Inflammatory macrophage treated with lipopolysaccharide for 1 hour (primary cell): ENCODE measurements at regions not wholly inside any gene's neighbourhood (a gene's known extent, or its start where the extent isn't known, plus 50 kb on each side); places are given as distances from the start of the nearest gene placed in this dataset.

Source experiments
- DNase-seq, 2 donors: peaks; one replicate each; pipeline ENCODE4 v3.0.0-alpha.2; 2020 to 2022

DNA sequence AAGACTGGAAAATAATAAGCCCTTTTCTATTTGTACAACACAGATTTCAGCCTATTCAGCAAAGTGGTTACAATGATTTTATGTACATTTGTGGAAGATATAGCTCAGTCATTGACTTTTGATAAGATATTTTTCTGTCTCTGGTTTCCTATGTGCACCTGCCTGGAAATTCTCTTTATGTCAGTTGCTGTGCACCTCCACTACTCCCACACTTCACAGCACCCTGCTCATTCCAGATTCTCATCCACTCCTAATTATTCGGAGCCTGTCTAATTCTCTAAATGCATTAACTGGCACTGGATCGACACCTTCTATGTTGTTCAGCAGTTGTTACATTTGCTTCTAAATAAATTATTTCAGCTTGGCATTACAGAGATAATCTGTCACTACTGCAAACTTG is 275.1 kb upstream of the RND3 start:
- no peak for DNase-seq

GRCh38 chr2:150759531-150759930 is 272.1 kb upstream of the RND3 start:
- no peak for DNase-seq

- DNase-seq, result no peak
Observed at GRCh38 chr2:150759106-150759505, 271.6 kb upstream of the RND3 start.

- DNase-seq, result no peak
Observed at GRCh38 chr2:150752229-150752628, 264.8 kb upstream of the RND3 start.

- DNase-seq, result no peak
Observed at GRCh38 chr2:150750720-150751119, 263.3 kb upstream of the RND3 start.

DNA sequence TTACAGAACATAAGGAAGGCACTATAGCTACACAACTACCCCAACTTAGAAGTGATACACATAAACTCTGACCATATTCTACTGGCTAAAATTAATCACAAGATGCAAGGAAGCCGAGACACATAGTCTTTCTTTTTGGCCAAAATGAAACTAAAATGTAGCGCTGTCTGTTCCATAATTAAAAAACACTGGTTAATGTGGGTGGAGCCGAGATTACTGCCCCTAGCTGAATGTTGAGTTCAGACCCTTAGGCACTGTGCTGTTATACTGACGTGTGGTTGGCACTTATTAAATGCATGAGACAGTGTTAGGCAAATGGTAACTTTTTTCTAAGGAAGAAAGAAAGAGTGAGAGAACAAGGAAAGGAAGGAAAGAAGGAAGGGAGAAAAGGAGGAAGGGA is 254.6 kb upstream of the RND3 start:
- no peak for DNase-seq

- DNase-seq, result no peak
Observed at GRCh38 chr2:150735894-150736498, 248.5 kb upstream of the RND3 start.

DNA sequence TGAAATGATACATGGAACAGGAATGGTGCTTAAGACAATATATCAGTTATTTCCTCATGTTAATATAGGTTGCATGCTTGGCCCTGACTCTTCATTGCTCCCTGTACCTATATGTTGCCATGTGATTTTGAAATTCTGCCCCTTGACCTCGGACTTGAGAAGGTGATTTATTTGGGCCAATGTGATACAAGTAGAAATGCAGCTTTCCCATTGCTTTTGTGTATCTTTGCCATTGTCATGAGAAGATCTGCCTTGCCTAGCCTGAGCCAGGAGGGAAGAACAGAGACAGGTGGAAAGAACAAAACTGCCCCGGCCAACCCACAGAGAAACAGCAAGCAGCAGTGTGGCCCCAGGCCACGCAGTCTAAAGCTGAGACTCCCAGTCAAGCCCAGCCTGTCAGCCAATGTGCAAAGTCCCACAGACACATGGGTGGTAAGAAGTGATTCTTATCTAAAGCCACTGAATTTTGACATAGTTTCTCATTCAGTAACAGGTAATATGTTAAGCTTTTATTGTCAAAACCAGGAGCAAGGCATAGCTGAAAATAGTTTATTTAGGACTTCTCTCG is 245.7 kb upstream of the RND3 start:
- no peak for DNase-seq

GRCh38 chr2:150732491-150732890 is 245.0 kb upstream of the RND3 start:
- DNase-seq, result no peak

DNA sequence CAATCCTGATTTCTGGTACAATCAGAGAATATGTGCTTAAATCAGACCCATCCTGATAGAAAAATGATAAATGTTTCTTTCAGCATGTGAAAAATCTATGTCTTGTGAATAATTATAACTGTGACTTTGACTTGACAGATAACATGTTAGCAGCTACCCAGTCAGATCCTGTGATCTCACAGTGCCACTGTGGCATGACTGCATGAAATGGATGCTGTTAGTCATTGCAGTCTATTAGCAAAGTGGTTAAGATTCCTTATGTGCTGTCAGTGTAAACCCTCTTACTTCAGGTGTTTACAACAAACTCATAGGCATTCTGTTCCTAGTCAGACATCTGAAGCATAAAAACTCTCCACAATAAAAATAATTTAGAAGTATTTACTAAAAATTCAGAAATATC is 244.6 kb upstream of the RND3 start:
- no peak for DNase-seq

GRCh38 chr2:150729495-150729955 is 242.1 kb upstream of the RND3 start:
- no peak for DNase-seq

GRCh38 chr2:150718280-150718679 is 230.8 kb upstream of the RND3 start:
- DNase-seq, result no peak

DNA sequence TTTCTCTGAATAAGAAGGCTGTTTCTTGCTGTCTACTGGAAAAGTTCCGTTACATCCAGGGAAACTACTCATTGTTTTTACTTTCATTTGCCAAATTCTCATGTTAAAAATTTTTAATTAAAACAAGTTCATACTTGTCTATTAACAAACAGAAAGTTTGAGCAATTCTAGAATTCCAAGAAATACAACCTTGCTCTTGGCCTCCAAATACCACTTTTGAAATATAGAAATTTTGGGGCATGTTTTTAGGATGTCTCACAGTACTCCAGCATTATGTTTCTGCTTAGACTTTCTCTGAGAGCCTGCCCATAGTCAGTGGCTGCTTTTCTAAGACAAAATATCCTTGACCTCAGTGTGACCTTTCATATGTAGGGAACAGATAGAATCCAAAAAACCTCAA is 228.7 kb upstream of the RND3 start:
- DNase-seq, result no peak

- no peak for DNase-seq
Observed at GRCh38 chr2:150715501-150715900, 228.0 kb upstream of the RND3 start.

DNA sequence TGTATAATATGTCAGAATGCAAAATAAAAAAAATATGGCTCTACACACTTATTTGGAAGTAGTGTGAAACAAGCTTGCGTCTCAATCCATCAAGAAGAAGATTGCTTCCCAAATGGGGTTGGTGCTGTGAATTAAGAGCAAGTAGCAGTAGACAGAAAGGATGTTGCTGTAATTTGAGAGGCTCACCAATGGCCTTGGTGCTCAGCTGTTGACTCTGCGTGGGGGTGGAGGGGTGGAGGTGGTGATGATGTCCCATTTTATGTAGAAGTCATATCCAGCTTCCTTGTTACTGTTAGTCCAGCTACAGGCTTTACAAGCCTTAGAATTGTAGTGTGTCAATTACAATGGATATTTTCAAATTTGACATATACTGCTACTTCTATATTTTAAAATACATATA is 223.4 kb upstream of the RND3 start:
- DNase-seq, result no peak

DNA sequence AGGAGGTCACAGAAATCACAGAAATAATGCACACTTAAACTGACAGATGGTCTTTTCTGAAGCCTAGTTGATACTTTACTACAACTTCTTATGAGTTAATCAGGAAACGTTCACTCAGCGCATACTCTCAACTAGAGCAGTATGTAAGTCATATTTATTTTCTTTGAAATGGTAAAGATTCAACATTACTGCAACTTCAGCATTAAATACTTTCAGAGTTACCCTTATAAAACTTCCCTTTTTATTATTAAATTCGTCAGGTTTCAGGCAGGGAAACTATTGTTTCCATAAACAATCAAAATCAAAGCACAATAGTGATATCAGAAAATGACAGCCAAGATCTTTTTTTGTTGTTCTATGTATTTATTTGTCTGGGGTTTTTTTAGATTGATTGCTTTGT is 222.6 kb upstream of the RND3 start:
- no peak for DNase-seq

- no peak for DNase-seq
Observed at GRCh38 chr2:150706561-150706960, 219.1 kb upstream of the RND3 start.

GRCh38 chr2:150705767-150706166 is 218.3 kb upstream of the RND3 start:
- DNase-seq, result no peak

GRCh38 chr2:150705357-150705756 is 217.9 kb upstream of the RND3 start:
- no peak for DNase-seq

DNA sequence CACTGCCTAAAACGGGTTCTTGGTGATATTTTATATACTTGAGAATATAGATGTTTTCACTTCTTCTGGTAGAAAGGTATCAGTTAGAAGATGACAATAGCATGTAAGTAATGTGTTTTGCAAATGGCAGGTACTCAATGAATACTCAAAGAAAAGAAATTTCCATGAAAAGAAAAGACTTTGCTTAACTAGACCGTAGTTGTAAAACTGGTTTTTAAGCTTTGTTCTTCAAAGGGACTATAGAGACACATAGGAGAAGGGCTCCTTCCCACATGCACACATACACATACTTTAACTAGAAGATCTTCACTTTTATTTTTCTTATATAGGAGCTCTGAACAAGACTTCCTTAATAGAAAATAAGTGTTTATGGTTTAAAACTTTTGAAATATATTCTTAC is 215.3 kb upstream of the RND3 start:
- no peak for DNase-seq

DNA sequence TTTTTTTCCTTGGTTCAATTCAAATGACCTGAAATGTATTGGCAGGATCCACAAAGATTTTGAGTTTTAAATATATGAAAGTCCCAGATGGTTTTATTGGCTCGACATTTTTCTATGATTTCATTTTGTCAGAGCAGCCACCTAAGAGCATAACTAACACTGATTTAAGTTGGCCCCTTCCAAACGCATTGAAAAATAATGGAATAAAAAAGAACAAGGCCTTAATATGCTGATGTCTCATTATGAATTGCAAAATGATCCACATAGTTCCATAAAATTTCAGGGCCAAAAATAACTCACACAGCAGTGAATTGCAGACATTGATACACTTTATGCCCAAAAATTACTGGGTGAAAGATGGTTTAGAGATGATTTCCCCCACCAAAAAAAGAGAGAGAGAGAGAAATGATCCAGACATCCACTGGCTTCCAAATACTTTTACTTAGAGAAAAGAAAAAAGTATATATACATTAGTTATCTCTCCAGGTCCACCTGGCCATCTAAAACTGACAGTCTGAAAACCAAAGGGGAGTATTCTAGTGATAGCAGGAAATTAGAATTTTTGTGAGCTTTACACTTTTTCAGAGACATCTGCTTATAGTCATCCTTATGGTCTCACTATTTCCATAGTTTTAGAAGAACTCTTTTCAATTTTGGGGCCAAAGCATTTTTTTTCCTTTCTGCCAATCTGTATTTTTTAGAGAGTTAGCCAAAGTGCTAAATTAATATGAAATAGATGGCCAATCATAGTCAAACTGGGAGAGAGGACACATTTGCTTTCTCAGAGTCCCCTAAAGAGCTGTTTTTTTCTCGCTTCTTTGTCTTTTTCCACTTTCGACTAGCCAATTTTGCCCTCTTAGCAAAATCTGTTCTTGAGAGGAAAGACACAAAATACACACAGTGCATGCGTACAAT is 213.5 kb upstream of the RND3 start:
- no peak for DNase-seq

GRCh38 chr2:150699218-150699617 is 211.8 kb upstream of the RND3 start:
- no peak for DNase-seq

- no peak for DNase-seq
Observed at GRCh38 chr2:150698016-150698661, 210.7 kb upstream of the RND3 start.

- DNase-seq, result no peak
Observed at GRCh38 chr2:150697596-150697995, 210.1 kb upstream of the RND3 start.
